ENCODE measurements at regions not wholly inside any gene's neighbourhood (a gene's known extent, or its start where the extent isn't known, plus 50 kb on each side); places are given as distances from the start of the nearest gene placed in this dataset.

- TF ChIP-seq MAX (IDR thresholded peaks at IDR 0.05), result no peak
- no peak for TF ChIP-seq ZBTB7A (IDR thresholded peaks at IDR 0.05; ENCODE audit: low read depth)
- no peak for TF ChIP-seq CREB1 (IDR thresholded peaks at IDR 0.05; ENCODE audit: low read depth)
- no peak for TF ChIP-seq TCF12 (IDR thresholded peaks at IDR 0.05; ENCODE audit: low read depth)
- TF ChIP-seq REST (IDR thresholded peaks at IDR 0.05; ENCODE audit: low read depth), result no peak
- TF ChIP-seq NFIC (IDR thresholded peaks at IDR 0.05), result no peak
- no peak for TF ChIP-seq TAF1 (IDR thresholded peaks at IDR 0.05; ENCODE audit: low read depth)
- TF ChIP-seq YY1 (IDR thresholded peaks at IDR 0.05; ENCODE audit: low read depth), result no peak
- no peak for TF ChIP-seq EGR1 (IDR thresholded peaks at IDR 0.05)
- TF ChIP-seq FOXM1 (IDR thresholded peaks at IDR 0.05; ENCODE audit: borderline replicate concordance, low read depth), result no peak
- TF ChIP-seq EP300 (IDR thresholded peaks at IDR 0.05; ENCODE audit: borderline replicate concordance), result no peak
Observed at GRCh38 chr11:35088226-35088625, 50.7 kb upstream of the CD44 start.

- TF ChIP-seq YY1 (IDR thresholded peaks at IDR 0.05; ENCODE audit: low read depth) (no peak), CEBPB (IDR thresholded peaks at IDR 0.05) (no peak), REST (IDR thresholded peaks at IDR 0.05; ENCODE audit: low read depth) (no peak), ZBTB7A (IDR thresholded peaks at IDR 0.05; ENCODE audit: low read depth) (no peak), MAX (IDR thresholded peaks at IDR 0.05) (no peak), TCF12 (IDR thresholded peaks at IDR 0.05; ENCODE audit: low read depth) (no peak), NFIC (IDR thresholded peaks at IDR 0.05) (no peak), RAD21 (IDR thresholded peaks at IDR 0.05; ENCODE audit: low read depth) (no peak), TAF1 (IDR thresholded peaks at IDR 0.05; ENCODE audit: low read depth) (no peak), USF1 (IDR thresholded peaks at IDR 0.05) (no peak)
Observed at GRCh38 chr11:35088676-35089075, 50.3 kb upstream of the CD44 start.

Measured in Ishikawa (cell line).